ENCODE measurements at regions not wholly inside any gene's neighbourhood (a gene's known extent, or its start where the extent isn't known, plus 50 kb on each side); places are given as distances from the start of the nearest gene placed in this dataset.

DNA sequence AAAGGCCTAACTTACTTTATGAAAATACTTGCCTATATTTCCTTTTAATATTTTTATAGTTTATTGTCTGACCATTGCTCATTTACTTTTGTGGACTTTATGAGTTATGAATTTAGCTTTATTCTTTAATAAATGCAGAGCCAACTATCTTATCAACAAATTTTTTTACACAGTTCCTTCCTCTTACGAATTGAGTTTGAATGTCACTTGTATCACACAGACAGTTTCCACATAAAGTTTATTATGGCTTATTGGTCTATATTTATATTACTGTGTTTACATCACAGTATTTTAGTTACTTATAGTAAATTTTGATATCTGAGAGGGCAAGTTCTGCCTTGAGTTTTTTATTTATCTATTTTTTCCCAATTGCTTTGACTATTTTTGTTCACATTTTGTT, 450.6 kb downstream of the C4orf33 start:
- H3K27me3 ChIP-seq (ENCODE audit: control insufficient read depth in 2 of 2, insufficient read depth in 2 of 2, low read length in 2 of 2), result no peaks in the 10 kb centered on the region
- no peaks in the 10 kb centered on the region for H3K4me1 ChIP-seq (ENCODE audit: control insufficient read depth in 1 of 2, insufficient read depth in 2 of 2, low read length in 2 of 2)
- intact Hi-C loops (cut with micrococcal nuclease), result no loop called here
- no peaks in the 10 kb centered on the region for H3K36me3 ChIP-seq (replicated peaks in 1 of 2; ENCODE audit: control insufficient read depth in 1 of 2, insufficient read depth in 2 of 2, low read length in 2 of 2)
- peaks cover 3% of the 10 kb centered on the region for H3K4me1 Mint-ChIP-seq
- H3K9me3 Mint-ChIP-seq, result peaks cover 0 to 5% (median 4%) of the 10 kb centered on the region in 7 donors
- no peaks in the 10 kb centered on the region for H3K79me2 ChIP-seq (ENCODE audit: insufficient read depth, low read length)
- H3K9ac ChIP-seq (ENCODE audit: insufficient read depth, low read length, poor library complexity, severe bottlenecking), result no peak overlapping the region
- DNase-seq, result no peak
- H3K4me2 ChIP-seq (replicated peaks; ENCODE audit: extremely low read depth, low read length, poor library complexity, severe bottlenecking), result no peak overlapping the region
- no peaks in the 10 kb centered on the region for H3K27me3 Mint-ChIP-seq (ENCODE audit: low read depth in 3 of 3)
- H3K27ac Mint-ChIP-seq, result no peak overlapping the region
- H4K20me1 ChIP-seq (ENCODE audit: insufficient read depth, low read length), result no peaks in the 10 kb centered on the region
- no peak overlapping the region for H3K4me3 Mint-ChIP-seq
- H3K4me3 ChIP-seq (replicated peaks in 1 of 3; ENCODE audit: low read depth in 2 of 3, low read length in 3 of 3), result no peak overlapping the region
- no peak overlapping the region for H3K27ac ChIP-seq (ENCODE audit: low read depth in 1 of 2, low read length in 2 of 2)
- no peak overlapping the region for H2AFZ ChIP-seq (ENCODE audit: insufficient read depth, low read depth, low read length, poor library complexity, severe bottlenecking)
- TF ChIP-seq, protein P1, sequence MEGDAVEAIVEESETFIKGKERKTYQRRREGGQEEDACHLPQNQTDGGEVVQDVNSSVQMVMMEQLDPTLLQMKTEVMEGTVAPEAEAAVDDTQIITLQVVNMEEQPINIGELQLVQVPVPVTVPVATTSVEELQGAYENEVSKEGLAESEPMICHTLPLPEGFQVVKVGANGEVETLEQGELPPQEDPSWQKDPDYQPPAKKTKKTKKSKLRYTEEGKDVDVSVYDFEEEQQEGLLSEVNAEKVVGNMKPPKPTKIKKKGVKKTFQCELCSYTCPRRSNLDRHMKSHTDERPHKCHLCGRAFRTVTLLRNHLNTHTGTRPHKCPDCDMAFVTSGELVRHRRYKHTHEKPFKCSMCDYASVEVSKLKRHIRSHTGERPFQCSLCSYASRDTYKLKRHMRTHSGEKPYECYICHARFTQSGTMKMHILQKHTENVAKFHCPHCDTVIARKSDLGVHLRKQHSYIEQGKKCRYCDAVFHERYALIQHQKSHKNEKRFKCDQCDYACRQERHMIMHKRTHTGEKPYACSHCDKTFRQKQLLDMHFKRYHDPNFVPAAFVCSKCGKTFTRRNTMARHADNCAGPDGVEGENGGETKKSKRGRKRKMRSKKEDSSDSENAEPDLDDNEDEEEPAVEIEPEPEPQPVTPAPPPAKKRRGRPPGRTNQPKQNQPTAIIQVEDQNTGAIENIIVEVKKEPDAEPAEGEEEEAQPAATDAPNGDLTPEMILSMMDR (IDR thresholded peaks at IDR 0.05), result no peak
- no peaks in the 10 kb centered on the region for H3K9me3 ChIP-seq (replicated peaks in 1 of 2; ENCODE audit: control insufficient read depth in 1 of 2, insufficient read depth in 1 of 2, low read length in 2 of 2)
- WGBS (ENCODE audit: insufficient coverage), result no CpG with 5 or more reads among the region's 1 CpG
- no peaks in the 10 kb centered on the region for H3K36me3 Mint-ChIP-seq

DNA sequence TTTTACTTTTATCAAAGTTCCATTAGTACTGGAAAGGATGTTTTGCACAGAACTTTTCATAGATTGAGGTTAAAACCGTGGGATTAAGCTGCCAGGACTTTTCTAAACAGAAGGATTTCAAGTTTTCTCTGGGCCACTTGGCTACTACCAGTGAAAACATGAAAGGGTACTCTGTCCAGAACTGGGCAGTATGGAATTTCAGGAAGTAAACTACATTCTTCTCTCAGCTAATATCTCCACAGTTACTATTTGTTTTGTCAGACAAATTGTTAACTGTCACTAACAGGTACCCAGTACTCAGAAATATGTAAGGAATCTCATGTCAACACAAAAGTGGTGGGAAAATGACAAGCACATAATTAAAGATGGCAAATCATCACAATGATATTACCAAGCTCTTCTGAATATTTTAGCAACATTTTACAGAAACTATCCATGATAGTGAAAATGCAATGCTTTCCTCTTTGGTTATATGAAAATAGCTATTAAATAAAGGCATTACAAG, 454.4 kb downstream of the C4orf33 start:
- H3K4me1 Mint-ChIP-seq, result peaks cover 3% of the 10 kb centered on the region
- no peaks in the 10 kb centered on the region for H3K9me3 Mint-ChIP-seq
- H3K4me1 ChIP-seq (ENCODE audit: control insufficient read depth in 1 of 2, insufficient read depth in 2 of 2, low read length in 2 of 2), result no peaks in the 10 kb centered on the region
- no peaks in the 10 kb centered on the region for H4K20me1 ChIP-seq (ENCODE audit: insufficient read depth, low read length)
- TF ChIP-seq, protein P1 (IDR thresholded peaks at IDR 0.05), result no peak
- no peak for DNase-seq
- H2AFZ ChIP-seq (ENCODE audit: insufficient read depth, low read depth, low read length, poor library complexity, severe bottlenecking), result no peak overlapping the region
- H3K4me3 Mint-ChIP-seq, result no peak overlapping the region
- H3K9me3 ChIP-seq (replicated peaks in 1 of 2; ENCODE audit: control insufficient read depth in 1 of 2, insufficient read depth in 1 of 2, low read length in 2 of 2), result no peaks in the 10 kb centered on the region
- no peak overlapping the region for H3K27ac ChIP-seq (ENCODE audit: low read depth in 1 of 2, low read length in 2 of 2)
- intact Hi-C loops (cut with micrococcal nuclease), result no loop called here
- H3K27me3 Mint-ChIP-seq (ENCODE audit: low read depth in 3 of 3), result peaks cover 0 to 1% (median 0%) of the 10 kb centered on the region in 3 donors
- H3K27ac Mint-ChIP-seq, result no peak overlapping the region
- H3K4me2 ChIP-seq (replicated peaks; ENCODE audit: extremely low read depth, low read length, poor library complexity, severe bottlenecking), result no peak overlapping the region
- H3K4me3 ChIP-seq (replicated peaks in 1 of 3; ENCODE audit: low read depth in 2 of 3, low read length in 3 of 3), result no peak overlapping the region
- WGBS (ENCODE audit: insufficient coverage), result no CpG with 5 or more reads among the region's 1 CpG
- H3K9ac ChIP-seq (ENCODE audit: insufficient read depth, low read length, poor library complexity, severe bottlenecking), result no peak overlapping the region
- H3K36me3 Mint-ChIP-seq, result no peaks in the 10 kb centered on the region
- H3K36me3 ChIP-seq (replicated peaks in 1 of 2; ENCODE audit: control insufficient read depth in 1 of 2, insufficient read depth in 2 of 2, low read length in 2 of 2), result no peaks in the 10 kb centered on the region
- no peaks in the 10 kb centered on the region for H3K27me3 ChIP-seq (ENCODE audit: control insufficient read depth in 2 of 2, insufficient read depth in 2 of 2, low read length in 2 of 2)
- no peaks in the 10 kb centered on the region for H3K79me2 ChIP-seq (ENCODE audit: insufficient read depth, low read length)
